Kidney (tissue), 13 donors: ENCODE measurements at regions not wholly inside any gene's neighbourhood (a gene's known extent, or its start where the extent isn't known, plus 50 kb on each side); places are given as distances from the start of the nearest gene placed in this dataset.

Experiments used
- DNase-seq, 5 donors: peaks; one replicate each; pipeline ENCODE4 v3.0.0-alpha.2; 2013 to 2020
- FAIRE-seq: peaks from 2 replicates; lab custom pipeline; 2012; peaks lifted over from hg19 to GRCh38; lab: Jason Lieb, UNC
- H3K27ac ChIP-seq, 2 donors: one replicate each; pipeline ENCODE4 v1.7.0; 2013; ENCODE audit warnings: low read depth in 2 of 2, low read length in 2 of 2, inconsistent platforms in 1 of 2
- H3K27me3 ChIP-seq: one replicate; pipeline ENCODE4 v1.7.1; 2013; ENCODE audit warnings: low read length, inconsistent platforms; ENCODE audit not compliant: control insufficient read depth, insufficient read depth
- H3K36me3 ChIP-seq, 3 donors: one replicate each; pipeline versions ENCODE4 v1.7.0 to v1.7.1; 2013; ENCODE audit warnings: low read length in 3 of 3, control low read depth in 1 of 3, inconsistent platforms in 1 of 3; ENCODE audit not compliant: insufficient read depth in 3 of 3, control insufficient read depth in 2 of 3
- H3K4me1 ChIP-seq, 3 donors: one replicate each; pipeline versions ENCODE4 v1.7.0 to v1.7.1; 2013; ENCODE audit warnings: low read length in 3 of 3, inconsistent platforms in 1 of 3, low read depth in 1 of 3; ENCODE audit not compliant: control insufficient read depth in 2 of 3, insufficient read depth in 2 of 3
- H3K4me3 ChIP-seq, 3 donors: one replicate each; pipeline versions ENCODE4 v1.7.0 to v1.8.1; 2013; ENCODE audit warnings: low read length in 3 of 3, control low read depth in 1 of 3, inconsistent platforms in 1 of 3
- H3K9ac ChIP-seq, 3 donors: one replicate each; pipeline versions ENCODE4 v1.7.0 to v1.7.1; 2013; ENCODE audit warnings: low read length in 3 of 3, control low read depth in 1 of 3, inconsistent platforms in 1 of 3
- H3K9me3 ChIP-seq, 3 donors: one replicate each; pipeline versions ENCODE4 v1.7.0 to v1.7.1; 2013; ENCODE audit warnings: low read length in 3 of 3, control low read depth in 1 of 3, inconsistent platforms in 1 of 3; ENCODE audit not compliant: control insufficient read depth in 2 of 3, insufficient read depth in 1 of 3
- intact Hi-C: fragments of 100-400 bp; cut with DNase I; formaldehyde crosslinking; loops from one replicate; pipeline ENCODE4 v1.11.1; 2022
- TF ChIP-seq, protein P1 (sequence below): IDR thresholded peaks from 3 replicates; pipeline ENCODE4 v1.5.1; 2012; ENCODE audit warnings: mild to moderate bottlenecking, moderate library complexity, borderline replicate concordance; ENCODE audit not compliant: insufficient read depth; ENCODE audit errors: extremely low read depth
- donor health status: control.
- donor health status: control.
- donor health status: control.
- donor health status: control.
- donor health status: control.
- donor health status: DM: yes; HTN: yes; CAD: no.
- donor health status: Normal renal cell carcinoma (clear cell type).

DNA sequence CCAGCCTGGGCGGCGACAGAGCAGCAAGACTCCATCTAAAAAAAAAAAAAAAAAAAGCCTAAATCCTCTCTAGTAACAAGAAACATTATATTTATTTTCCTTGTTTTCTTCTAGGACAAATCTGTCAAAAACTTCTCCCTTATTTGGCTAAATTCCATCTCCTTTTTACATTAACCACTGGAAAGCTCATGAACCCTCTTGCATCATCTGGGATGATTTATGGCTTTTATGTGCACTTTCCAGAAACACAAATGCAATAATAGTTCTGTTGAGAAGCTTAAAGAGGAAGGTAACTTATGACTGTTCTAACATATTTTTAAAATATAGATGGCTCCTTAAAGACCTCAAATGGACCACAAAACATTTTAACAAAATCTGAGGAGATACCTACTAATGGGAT lies 526.1 kb upstream of the SPTLC3 start:
- Histone ChIP-seq H3K9me3 (no peaks in the 10 kb centered on the region), H3K4me1 (no peaks in the 10 kb centered on the region), H3K27ac (no peak overlapping the region), H3K9ac (no peak overlapping the region), H3K27me3 (no peaks in the 10 kb centered on the region), H3K4me3 (no peak overlapping the region), H3K36me3 (no peaks in the 10 kb centered on the region)
- peak in 1 of 5 donors; percentile 10 for DNase-seq
- intact Hi-C loops, result no loop called here
- no peak for FAIRE-seq
- TF ChIP-seq, protein P1, sequence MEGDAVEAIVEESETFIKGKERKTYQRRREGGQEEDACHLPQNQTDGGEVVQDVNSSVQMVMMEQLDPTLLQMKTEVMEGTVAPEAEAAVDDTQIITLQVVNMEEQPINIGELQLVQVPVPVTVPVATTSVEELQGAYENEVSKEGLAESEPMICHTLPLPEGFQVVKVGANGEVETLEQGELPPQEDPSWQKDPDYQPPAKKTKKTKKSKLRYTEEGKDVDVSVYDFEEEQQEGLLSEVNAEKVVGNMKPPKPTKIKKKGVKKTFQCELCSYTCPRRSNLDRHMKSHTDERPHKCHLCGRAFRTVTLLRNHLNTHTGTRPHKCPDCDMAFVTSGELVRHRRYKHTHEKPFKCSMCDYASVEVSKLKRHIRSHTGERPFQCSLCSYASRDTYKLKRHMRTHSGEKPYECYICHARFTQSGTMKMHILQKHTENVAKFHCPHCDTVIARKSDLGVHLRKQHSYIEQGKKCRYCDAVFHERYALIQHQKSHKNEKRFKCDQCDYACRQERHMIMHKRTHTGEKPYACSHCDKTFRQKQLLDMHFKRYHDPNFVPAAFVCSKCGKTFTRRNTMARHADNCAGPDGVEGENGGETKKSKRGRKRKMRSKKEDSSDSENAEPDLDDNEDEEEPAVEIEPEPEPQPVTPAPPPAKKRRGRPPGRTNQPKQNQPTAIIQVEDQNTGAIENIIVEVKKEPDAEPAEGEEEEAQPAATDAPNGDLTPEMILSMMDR, result no peak

DNA sequence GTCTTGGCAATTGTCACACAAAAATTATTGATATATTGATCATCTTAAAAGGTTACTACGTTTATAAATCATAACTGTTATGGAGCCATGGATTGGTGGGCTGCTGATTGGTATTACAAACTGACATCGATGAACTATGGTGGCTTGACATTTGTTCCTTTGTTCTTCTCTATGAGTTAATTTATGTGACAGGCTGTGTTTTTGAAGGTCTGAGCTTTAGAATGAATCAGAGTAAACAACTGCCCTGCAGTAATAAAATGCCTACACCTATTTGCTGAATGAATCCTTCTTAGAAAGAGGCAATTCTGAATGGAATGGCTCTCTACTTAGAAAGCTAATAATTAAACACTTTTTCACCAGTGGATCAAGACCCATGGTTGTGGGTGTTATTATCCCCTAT lies 506.3 kb upstream of the SPTLC3 start:
- no peak overlapping the region for H3K4me3 ChIP-seq
- H3K27me3 ChIP-seq, result no peaks in the 10 kb centered on the region
- H3K27ac ChIP-seq, result no peak overlapping the region
- no peaks in the 10 kb centered on the region for H3K36me3 ChIP-seq
- DNase-seq, result no peak
- no peaks in the 10 kb centered on the region for H3K4me1 ChIP-seq
- intact Hi-C loops, result no loop called here
- H3K9ac ChIP-seq, result no peak overlapping the region
- no peak for FAIRE-seq
- no peaks in the 10 kb centered on the region for H3K9me3 ChIP-seq
- TF ChIP-seq, protein P1, result no peak

DNA sequence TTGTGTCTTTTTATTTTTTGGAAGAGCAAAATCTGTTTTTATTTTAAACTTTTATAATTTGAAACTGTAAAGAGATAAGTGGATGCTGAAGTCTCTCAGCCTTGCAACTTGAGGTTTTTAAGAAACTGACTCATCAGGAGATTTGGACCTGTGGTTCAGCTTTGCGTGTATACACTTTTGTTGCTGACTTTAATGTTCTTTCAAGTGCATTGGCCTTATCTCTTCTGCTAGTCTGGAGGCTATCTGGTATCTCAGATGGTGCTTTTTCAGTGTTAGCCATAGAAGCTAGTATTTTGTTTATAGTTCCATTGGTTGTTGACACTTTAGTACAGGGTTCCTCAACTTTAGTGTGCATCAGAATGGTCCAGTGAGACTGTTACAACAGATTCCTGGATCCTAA lies 504.0 kb upstream of the SPTLC3 start:
- Histone ChIP-seq H3K9me3 (no peaks in the 10 kb centered on the region), H3K9ac (no peak overlapping the region), H3K4me3 (no peak overlapping the region), H3K36me3 (no peaks in the 10 kb centered on the region), H3K27ac (no peak overlapping the region), H3K4me1 (no peaks in the 10 kb centered on the region), H3K27me3 (no peaks in the 10 kb centered on the region)
- intact Hi-C loops, result no loop called here
- FAIRE-seq (no peak), DNase-seq (no peak)
- TF ChIP-seq, protein P1, result no peak

DNA sequence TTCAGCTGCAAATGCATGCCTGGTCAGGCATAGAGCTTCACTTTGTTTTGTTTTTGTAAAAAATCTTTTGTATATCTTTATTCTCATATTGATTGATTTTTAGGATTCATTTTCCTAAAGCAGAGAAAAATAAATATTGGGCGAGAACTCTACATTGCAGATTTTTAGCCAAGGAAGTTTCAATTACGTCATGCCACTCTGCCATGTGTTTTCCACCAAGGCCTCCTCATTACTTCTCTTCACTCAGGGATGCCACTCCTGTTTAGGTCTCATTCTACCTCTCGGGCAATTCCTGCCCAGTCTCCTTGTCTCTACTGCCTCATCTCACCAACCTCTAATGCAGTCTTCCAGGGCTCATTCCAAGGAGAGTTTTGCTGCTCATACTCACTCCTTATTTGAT lies 497.3 kb upstream of the SPTLC3 start:
- no peak overlapping the region for H3K4me3 ChIP-seq
- intact Hi-C loops, result no loop called here
- FAIRE-seq (no peak), DNase-seq (no peak)
- H3K9ac ChIP-seq, result no peak overlapping the region
- no peak overlapping the region for H3K27ac ChIP-seq
- H3K36me3 ChIP-seq, result no peaks in the 10 kb centered on the region
- no peaks in the 10 kb centered on the region for H3K4me1 ChIP-seq
- H3K9me3 ChIP-seq, result no peaks in the 10 kb centered on the region
- TF ChIP-seq, protein P1, result no peak
- H3K27me3 ChIP-seq, result no peaks in the 10 kb centered on the region
